ENCODE measurements at regions not wholly inside any gene's neighbourhood (a gene's known extent, or its start where the extent isn't known, plus 50 kb on each side); places are given as distances from the start of the nearest gene placed in this dataset.

GRCh38 chr12:11446372-11446771 is 51.0 kb upstream of the PRB2 start:
- DNase-seq, result no peak

- DNase-seq, result no peak
Observed at GRCh38 chr12:11457996-11458645, 62.8 kb upstream of the PRB2 start.

GRCh38 chr12:11460343-11461023 is 65.1 kb upstream of the PRB2 start:
- no peak for DNase-seq

- DNase-seq, result no peak
Observed at GRCh38 chr12:11461433-11461832, 66.1 kb upstream of the PRB2 start.

GRCh38 chr12:11477110-11477509 is 81.7 kb upstream of the PRB2 start:
- DNase-seq, result no peak

- no peak for DNase-seq
Observed at GRCh38 chr12:11482955-11483354, 87.6 kb upstream of the PRB2 start.

- DNase-seq, result peak; percentile 88
Observed at GRCh38 chr12:11486623-11487444, 91.5 kb upstream of the PRB2 start.

GRCh38 chr12:11496157-11496851 is 100.9 kb upstream of the PRB2 start:
- DNase-seq, result no peak

GRCh38 chr12:11497438-11497837 is 102.1 kb upstream of the PRB2 start:
- DNase-seq, result no peak

- DNase-seq, result no peak
Observed at GRCh38 chr12:11497995-11498394, 102.6 kb upstream of the PRB2 start.

GRCh38 chr12:11498574-11498973 is 103.2 kb upstream of the PRB2 start:
- peak; percentile 24 for DNase-seq

GRCh38 chr12:11499806-11500187 is 104.4 kb upstream of the PRB2 start:
- DNase-seq, result no peak

- peak; percentile 76 for DNase-seq
Observed at GRCh38 chr12:11500188-11500860, 105.0 kb upstream of the PRB2 start.

- DNase-seq, result no peak
Observed at GRCh38 chr12:11500861-11501230, 105.5 kb upstream of the PRB2 start.

- DNase-seq, result no peak
Observed at GRCh38 chr12:11508699-11509098, 113.3 kb upstream of the PRB2 start.

- no peak for DNase-seq
Observed at GRCh38 chr12:11509326-11509725, 114.0 kb upstream of the PRB2 start.

GRCh38 chr12:11510671-11511070 is 115.3 kb upstream of the PRB2 start:
- no peak for DNase-seq

- no peak for DNase-seq
Observed at GRCh38 chr12:11513288-11513687, 117.9 kb upstream of the PRB2 start.

- no peak for DNase-seq
Observed at GRCh38 chr12:11517080-11517479, 121.7 kb upstream of the PRB2 start.

GRCh38 chr12:11524446-11524845 is 125.0 kb upstream of the ETV6 start:
- DNase-seq, result no peak

GRCh38 chr12:11534064-11534463 is 115.4 kb upstream of the ETV6 start:
- DNase-seq, result no peak

GRCh38 chr12:11535127-11535526 is 114.3 kb upstream of the ETV6 start:
- DNase-seq, result no peak

GRCh38 chr12:11539156-11539555 is 110.3 kb upstream of the ETV6 start:
- no peak for DNase-seq
